Type B pancreatic cell (in vitro differentiated cells): ENCODE measurements at regions not wholly inside any gene's neighbourhood (a gene's known extent, or its start where the extent isn't known, plus 50 kb on each side); places are given as distances from the start of the nearest gene placed in this dataset.

ENCODE experiments used
- DNase-seq: peaks from one replicate; pipeline ENCODE4 v3.0.0; 2021; ENCODE audit warnings: mixed read lengths; ENCODE audit not compliant: unreplicated experiment; ENCODE audit errors: extremely low spot score
- H3K27ac Mint-ChIP-seq: 2 replicates; pipeline ENCODE4 v1.8.0; 2021; ENCODE audit warnings: mild to moderate bottlenecking, mixed read lengths
- H3K27me3 Mint-ChIP-seq: 2 replicates; pipeline ENCODE4 v1.8.0; 2021; ENCODE audit warnings: mixed read lengths
- H3K36me3 Mint-ChIP-seq: 2 replicates; pipeline ENCODE4 v1.8.0; 2021; ENCODE audit warnings: mixed read lengths
- H3K4me1 Mint-ChIP-seq: one replicate; pipeline ENCODE4 v1.8.0; 2021; ENCODE audit warnings: mixed read lengths; ENCODE audit not compliant: unreplicated experiment
- H3K4me3 Mint-ChIP-seq: 2 replicates; pipeline ENCODE4 v1.8.0; 2021; ENCODE audit warnings: mild to moderate bottlenecking, mixed read lengths
- H3K9me3 Mint-ChIP-seq: 2 replicates; pipeline ENCODE4 v1.8.0; 2021; ENCODE audit warnings: mixed read lengths
- TF ChIP-seq, protein P1 (sequence below): fragments of 200-600 bp; sonication (generic); conservative IDR thresholded peaks from 2 replicates; pipeline ENCODE4 v1.5.0; 2021; ENCODE audit warnings: antibody characterized with exemption, mild to moderate bottlenecking

GRCh38 chr9:31137176-31138160 is 1247.0 kb upstream of the ACO1 start:
- TF ChIP-seq, protein P1, sequence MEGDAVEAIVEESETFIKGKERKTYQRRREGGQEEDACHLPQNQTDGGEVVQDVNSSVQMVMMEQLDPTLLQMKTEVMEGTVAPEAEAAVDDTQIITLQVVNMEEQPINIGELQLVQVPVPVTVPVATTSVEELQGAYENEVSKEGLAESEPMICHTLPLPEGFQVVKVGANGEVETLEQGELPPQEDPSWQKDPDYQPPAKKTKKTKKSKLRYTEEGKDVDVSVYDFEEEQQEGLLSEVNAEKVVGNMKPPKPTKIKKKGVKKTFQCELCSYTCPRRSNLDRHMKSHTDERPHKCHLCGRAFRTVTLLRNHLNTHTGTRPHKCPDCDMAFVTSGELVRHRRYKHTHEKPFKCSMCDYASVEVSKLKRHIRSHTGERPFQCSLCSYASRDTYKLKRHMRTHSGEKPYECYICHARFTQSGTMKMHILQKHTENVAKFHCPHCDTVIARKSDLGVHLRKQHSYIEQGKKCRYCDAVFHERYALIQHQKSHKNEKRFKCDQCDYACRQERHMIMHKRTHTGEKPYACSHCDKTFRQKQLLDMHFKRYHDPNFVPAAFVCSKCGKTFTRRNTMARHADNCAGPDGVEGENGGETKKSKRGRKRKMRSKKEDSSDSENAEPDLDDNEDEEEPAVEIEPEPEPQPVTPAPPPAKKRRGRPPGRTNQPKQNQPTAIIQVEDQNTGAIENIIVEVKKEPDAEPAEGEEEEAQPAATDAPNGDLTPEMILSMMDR, result no peak
- no peak overlapping the region for H3K4me3 Mint-ChIP-seq
- no peak overlapping the region for H3K27ac Mint-ChIP-seq
- H3K27me3 Mint-ChIP-seq, result no peaks in the 10 kb centered on the region
- no peaks in the 10 kb centered on the region for H3K36me3 Mint-ChIP-seq
- no peaks in the 10 kb centered on the region for H3K9me3 Mint-ChIP-seq
- no peak for DNase-seq
- H3K4me1 Mint-ChIP-seq, result no peaks in the 10 kb centered on the region

DNA sequence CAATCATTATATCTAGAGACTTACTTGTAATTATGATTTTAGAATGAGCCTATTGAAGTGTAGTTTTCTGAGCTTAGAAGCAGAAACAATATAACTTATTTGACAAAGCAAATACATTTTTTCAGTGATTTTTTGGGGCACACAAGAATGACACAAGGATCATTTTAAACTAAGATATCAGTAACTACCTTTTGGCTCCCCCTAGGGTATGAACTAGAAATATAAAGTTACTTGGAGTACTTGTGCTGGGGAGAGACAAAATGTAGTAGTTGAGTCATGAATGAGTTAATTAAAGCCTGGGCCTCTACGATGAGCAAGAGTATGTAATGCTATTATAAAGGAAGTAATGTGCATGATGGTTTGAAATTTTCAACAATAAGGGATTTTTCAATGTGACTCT is 1244.1 kb upstream of the ACO1 start:
- DNase-seq, result no peak
- no peaks in the 10 kb centered on the region for H3K4me1 Mint-ChIP-seq
- H3K36me3 Mint-ChIP-seq, result no peaks in the 10 kb centered on the region
- H3K27ac Mint-ChIP-seq, result no peak overlapping the region
- TF ChIP-seq, protein P1, result peak; percentile 69
- H3K27me3 Mint-ChIP-seq, result no peaks in the 10 kb centered on the region
- no peaks in the 10 kb centered on the region for H3K9me3 Mint-ChIP-seq
- H3K4me3 Mint-ChIP-seq, result no peak overlapping the region

GRCh38 chr9:31142456-31142855 is 1242.0 kb upstream of the ACO1 start:
- H3K4me3 Mint-ChIP-seq, result no peak overlapping the region

DNA sequence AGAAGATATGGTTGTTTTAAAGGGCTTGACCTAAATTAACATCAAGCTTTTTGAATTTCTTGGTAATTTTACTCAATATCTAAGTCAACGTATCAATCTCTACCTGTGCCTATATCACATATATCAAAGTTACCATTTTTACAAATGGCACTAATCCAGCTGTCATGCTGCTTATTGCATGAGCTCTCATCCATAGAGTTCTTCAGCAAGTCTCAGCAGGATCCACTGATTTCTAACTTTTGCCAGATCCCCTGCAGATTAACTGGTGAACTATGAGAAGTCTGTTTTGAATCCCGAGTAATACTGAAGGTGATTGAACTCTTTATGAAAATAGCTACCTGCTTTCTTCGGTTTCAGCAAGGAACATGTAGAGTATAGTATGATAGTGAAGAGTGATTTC is 1239.8 kb upstream of the ACO1 start:
- H3K36me3 Mint-ChIP-seq, result no peaks in the 10 kb centered on the region
- H3K9me3 Mint-ChIP-seq, result no peaks in the 10 kb centered on the region
- no peak overlapping the region for H3K4me3 Mint-ChIP-seq
- no peak overlapping the region for H3K27ac Mint-ChIP-seq
- no peaks in the 10 kb centered on the region for H3K4me1 Mint-ChIP-seq
- TF ChIP-seq, protein P1, result no peak
- H3K27me3 Mint-ChIP-seq, result no peaks in the 10 kb centered on the region
- DNase-seq, result no peak

More at GRCh38 chr9:31142456-31142855, 1242.0 kb upstream of the ACO1 start:
- H3K9me3 Mint-ChIP-seq, result no peaks in the 10 kb centered on the region
- no peaks in the 10 kb centered on the region for H3K27me3 Mint-ChIP-seq
- TF ChIP-seq, protein P1, result no peak
- no peak for DNase-seq
- no peaks in the 10 kb centered on the region for H3K36me3 Mint-ChIP-seq
- H3K27ac Mint-ChIP-seq, result no peak overlapping the region
- no peaks in the 10 kb centered on the region for H3K4me1 Mint-ChIP-seq

- DNase-seq, result no peak
- Mint-ChIP-seq H3K4me1 (no peaks in the 10 kb centered on the region), H3K27ac (no peak overlapping the region), H3K27me3 (no peaks in the 10 kb centered on the region), H3K9me3 (no peaks in the 10 kb centered on the region), H3K36me3 (no peaks in the 10 kb centered on the region), H3K4me3 (no peak overlapping the region)
- TF ChIP-seq, protein P1, result no peak
Measured at GRCh38 chr9:31146485-31147166, 1237.8 kb upstream of the ACO1 start.
